ENCODE measurements at regions not wholly inside any gene's neighbourhood (a gene's known extent, or its start where the extent isn't known, plus 50 kb on each side); places are given as distances from the start of the nearest gene placed in this dataset.

- Histone ChIP-seq H3K4me1 (no peaks in the 10 kb centered on the region), H3K27ac (no peak overlapping the region), H3K9me3 (no peaks in the 10 kb centered on the region), H3K4me3 (no peak overlapping the region), H3K27me3 (no peaks in the 10 kb centered on the region), H3K36me3 (no peaks in the 10 kb centered on the region)
- ATAC-seq (no peak), DNase-seq (no peak), FAIRE-seq (no peak)
- WGBS, 2 donors, result 80 to 85% methylated on average over 6 of the region's 6 CpGs
- intact Hi-C loops (cut with DNase I), result no loop called here
- TF ChIP-seq CTCF (IDR thresholded peaks at IDR 0.05), result no peak
Observed at GRCh38 chr6:104095661-104096416, 763.9 kb downstream of the HACE1 start.

- no peak overlapping the region for H3K4me3 ChIP-seq
- FAIRE-seq (no peak), DNase-seq (no peak), ATAC-seq (no peak)
- no peaks in the 10 kb centered on the region for H3K27me3 ChIP-seq
- intact Hi-C loops (cut with DNase I), result no loop called here
- H3K4me1 ChIP-seq, result no peaks in the 10 kb centered on the region
- no peaks in the 10 kb centered on the region for H3K36me3 ChIP-seq
- WGBS, 2 donors, result 39 to 53% methylated on average over 1 of the region's 1 CpG
- no peak for TF ChIP-seq CTCF (IDR thresholded peaks at IDR 0.05)
- no peaks in the 10 kb centered on the region for H3K9me3 ChIP-seq
- no peak overlapping the region for H3K27ac ChIP-seq
Observed at GRCh38 chr6:104087765-104088164, 772.0 kb downstream of the HACE1 start.

GRCh38 chr6:104068281-104068680 is 791.4 kb downstream of the HACE1 start:
- Histone ChIP-seq H3K4me3 (no peak overlapping the region), H3K36me3 (no peaks in the 10 kb centered on the region), H3K9me3 (no peaks in the 10 kb centered on the region), H3K4me1 (no peaks in the 10 kb centered on the region), H3K27ac (no peak overlapping the region), H3K27me3 (no peaks in the 10 kb centered on the region)
- no peak for FAIRE-seq
- no peak for TF ChIP-seq CTCF (IDR thresholded peaks at IDR 0.05)
- no peak for DNase-seq
- ATAC-seq, result no peak
- intact Hi-C loops (cut with DNase I), result no loop called here
- 69 to 84% methylated on average over 2 of the region's 2 CpGs for WGBS, 2 donors

GRCh38 chr6:104064876-104065275 is 794.8 kb downstream of the HACE1 start:
- H3K27ac ChIP-seq, result no peak overlapping the region
- no peak for TF ChIP-seq CTCF (IDR thresholded peaks at IDR 0.05)
- ATAC-seq, result no peak
- no peaks in the 10 kb centered on the region for H3K36me3 ChIP-seq
- no peaks in the 10 kb centered on the region for H3K27me3 ChIP-seq
- intact Hi-C loops (cut with DNase I), result no loop called here
- no peak overlapping the region for H3K4me3 ChIP-seq
- H3K9me3 ChIP-seq, result no peaks in the 10 kb centered on the region
- no peak for DNase-seq
- FAIRE-seq, result no peak
- no peaks in the 10 kb centered on the region for H3K4me1 ChIP-seq
- WGBS, 2 donors, result 84% methylated on average over 8 of the region's 8 CpGs

GRCh38 chr6:104050455-104050854 is 809.3 kb downstream of the HACE1 start:
- no peaks in the 10 kb centered on the region for H3K4me1 ChIP-seq
- H3K9me3 ChIP-seq, result no peaks in the 10 kb centered on the region
- H3K27me3 ChIP-seq, result no peaks in the 10 kb centered on the region
- no peak overlapping the region for H3K4me3 ChIP-seq
- intact Hi-C loops (cut with DNase I), result no loop called here
- FAIRE-seq (no peak), ATAC-seq (no peak), DNase-seq (no peak)
- no peak for TF ChIP-seq CTCF (IDR thresholded peaks at IDR 0.05)
- WGBS, 2 donors, result 54 to 64% methylated on average over 2 of the region's 2 CpGs
- H3K27ac ChIP-seq, result no peak overlapping the region
- no peaks in the 10 kb centered on the region for H3K36me3 ChIP-seq

Data from pancreas (tissue), 10 donors.